CD4-positive, alpha-beta T cell treated with Interleukin-17A for 4 hours (primary cell): ENCODE measurements at regions not wholly inside any gene's neighbourhood (a gene's known extent, or its start where the extent isn't known, plus 50 kb on each side); places are given as distances from the start of the nearest gene placed in this dataset.
"Not testable (repeated sequence)": the region's sequence is repeated elsewhere in the genome, so short reads cannot be mapped to it uniquely, and the experiment has no call there.

Source experiments
- DNase-seq: peaks from one replicate; pipeline ENCODE4 v3.0.0-alpha.2; 2020; ENCODE audit warnings: mixed read lengths

- no peak for DNase-seq
Observed at GRCh38 chr9:81103597-81104471, 585.5 kb downstream of the TLE1 start.

GRCh38 chr9:81097131-81097847, 592.1 kb downstream of the TLE1 start:
- no peak for DNase-seq

DNA sequence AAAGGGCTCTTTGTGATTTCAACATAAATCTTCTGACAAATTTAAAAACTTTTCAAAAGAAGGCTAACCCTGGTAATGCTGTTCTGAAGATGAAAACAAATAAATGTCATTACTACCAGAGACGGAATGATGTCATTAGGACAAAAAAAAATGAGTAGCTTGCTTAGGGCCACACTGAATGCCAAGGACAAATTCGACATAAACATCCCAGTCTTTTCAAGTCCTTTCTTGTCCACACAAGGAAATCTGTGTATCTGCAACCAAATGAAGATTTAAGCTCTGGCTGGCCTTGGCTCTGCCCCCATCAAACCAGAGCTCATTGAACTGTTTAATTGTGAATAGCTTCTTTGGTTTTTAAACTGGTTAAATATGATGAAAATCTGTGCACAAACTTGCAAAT, 592.7 kb downstream of the TLE1 start:
- DNase-seq: no peak

DNA sequence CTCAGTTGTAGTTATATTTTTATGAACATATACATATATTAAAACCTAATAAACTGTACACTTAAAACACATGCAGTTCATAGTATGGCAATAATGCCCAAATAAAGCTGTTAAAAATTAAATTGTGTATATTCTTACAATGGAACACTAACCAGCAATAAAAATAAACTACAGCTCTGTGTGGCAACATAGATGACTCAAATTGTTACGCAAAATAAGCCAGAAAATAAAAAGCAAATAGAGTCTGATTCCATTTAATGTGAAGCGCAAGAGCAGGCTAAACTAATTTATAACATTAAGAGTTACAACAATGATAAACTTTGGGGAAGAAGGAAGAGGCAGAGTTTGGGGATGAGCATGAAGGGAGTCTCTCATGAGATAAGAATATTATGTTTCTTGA, 597.3 kb downstream of the TLE1 start:
- no peak for DNase-seq

DNA sequence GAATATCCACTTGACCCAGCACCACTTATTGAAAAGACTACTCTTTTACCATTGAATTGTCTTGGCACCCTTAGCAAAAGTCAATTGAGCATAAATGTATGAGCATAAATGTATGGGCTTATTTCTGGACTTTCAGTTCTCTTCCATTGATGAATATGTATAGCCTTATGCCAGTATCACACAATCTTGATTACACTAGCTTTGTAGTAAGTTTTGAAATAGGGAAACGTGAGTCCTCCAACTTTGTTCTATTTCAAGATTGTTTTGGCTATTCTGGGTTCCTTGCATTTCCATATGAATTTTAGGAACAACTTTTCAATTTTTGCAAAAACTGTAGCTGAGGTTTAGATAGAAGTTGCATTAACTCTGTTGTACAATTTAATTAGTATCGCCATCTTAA, 601.0 kb downstream of the TLE1 start:
- no peak for DNase-seq

- no peak for DNase-seq
Observed at GRCh38 chr9:81086416-81086815, 602.9 kb downstream of the TLE1 start.

DNA sequence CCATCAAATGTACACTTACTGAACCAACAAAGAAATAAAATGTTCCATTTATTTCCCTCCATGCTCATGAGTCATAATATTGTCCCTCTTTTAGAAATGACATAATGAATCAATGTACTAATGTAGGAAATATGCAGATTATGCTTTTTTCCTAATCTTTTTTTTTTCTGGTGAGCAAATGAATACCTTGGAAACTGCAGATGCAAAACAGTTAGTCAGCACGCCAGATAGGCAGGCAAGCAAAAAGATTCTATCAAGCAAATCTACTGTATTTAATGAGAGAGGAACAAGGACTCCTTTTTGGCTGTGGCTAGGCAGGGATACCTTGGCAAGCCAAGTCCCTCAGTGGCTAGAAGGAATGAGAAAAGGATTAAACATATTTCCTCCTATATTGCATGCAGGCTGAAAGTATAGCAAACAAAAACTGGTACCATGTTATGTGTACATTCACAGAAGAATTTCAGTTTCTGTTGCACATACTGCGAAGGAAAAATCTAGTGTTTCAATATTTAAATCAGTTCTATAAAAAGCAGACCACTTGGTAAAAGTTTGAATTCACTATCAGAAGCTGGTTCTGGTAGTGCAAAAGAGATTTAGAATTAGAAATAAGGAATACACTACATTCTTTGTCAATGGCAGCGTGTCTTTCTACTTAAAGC, 605.4 kb downstream of the TLE1 start:
- DNase-seq: no peak

DNA sequence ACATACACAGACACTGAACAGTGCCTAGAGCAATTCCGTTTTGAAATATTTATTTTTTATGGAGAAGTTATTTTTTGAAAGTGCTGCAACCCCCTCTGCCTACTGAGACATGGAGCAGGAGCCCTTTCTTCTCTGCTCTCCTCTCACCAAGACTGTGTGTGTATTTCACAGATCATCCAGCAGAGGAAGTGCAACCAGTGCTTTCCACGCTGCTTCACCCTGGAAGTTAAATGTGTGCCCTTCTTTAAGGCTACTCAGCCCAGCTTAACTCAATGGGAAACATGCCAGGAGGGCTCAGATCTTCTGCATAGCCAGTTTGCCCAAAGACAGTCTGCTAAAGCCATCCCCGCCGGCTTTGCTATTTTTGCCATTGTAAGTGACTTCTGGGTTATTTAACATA, 606.3 kb downstream of the TLE1 start:
- no peak for DNase-seq

DNA sequence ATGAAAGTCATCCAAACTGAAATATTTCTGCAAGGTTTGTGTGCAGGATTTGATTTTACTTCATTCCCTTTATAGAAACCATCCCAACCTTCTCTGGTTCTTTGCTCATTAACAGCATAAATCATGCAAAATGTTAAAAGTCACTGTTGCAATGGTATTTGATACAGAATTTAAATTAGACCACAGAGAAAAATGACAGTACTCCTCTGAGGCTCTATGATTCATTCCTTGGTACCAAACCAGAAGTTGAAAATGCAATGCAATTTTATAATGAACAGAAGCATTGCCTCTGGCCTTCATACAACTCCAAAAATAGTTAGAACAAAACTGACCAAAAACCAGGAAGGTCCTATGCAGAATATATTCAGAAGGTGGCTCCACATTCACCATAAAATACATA, 607.1 kb downstream of the TLE1 start:
- no peak for DNase-seq

DNA sequence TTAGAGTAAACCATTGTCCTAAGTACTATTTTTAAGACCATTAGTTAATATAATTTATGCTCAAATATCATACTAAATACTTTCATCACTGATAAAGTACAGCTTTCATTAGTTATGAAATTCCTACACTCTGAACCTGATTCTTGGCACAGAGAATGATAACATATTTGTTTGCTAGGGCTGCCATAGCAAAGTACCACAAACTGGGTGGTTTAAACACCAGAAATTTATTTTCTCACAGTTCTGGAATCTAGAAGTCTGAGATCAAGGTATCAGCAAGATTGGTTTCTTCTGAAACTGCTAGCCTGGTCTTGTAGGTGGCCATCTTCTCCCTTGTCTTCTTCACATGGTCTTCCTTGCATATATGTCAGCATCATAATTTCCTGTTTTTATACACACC, 608.4 kb downstream of the TLE1 start:
- no peak for DNase-seq

GRCh38 chr9:81080185-81080584, 609.2 kb downstream of the TLE1 start:
- no peak for DNase-seq

DNA sequence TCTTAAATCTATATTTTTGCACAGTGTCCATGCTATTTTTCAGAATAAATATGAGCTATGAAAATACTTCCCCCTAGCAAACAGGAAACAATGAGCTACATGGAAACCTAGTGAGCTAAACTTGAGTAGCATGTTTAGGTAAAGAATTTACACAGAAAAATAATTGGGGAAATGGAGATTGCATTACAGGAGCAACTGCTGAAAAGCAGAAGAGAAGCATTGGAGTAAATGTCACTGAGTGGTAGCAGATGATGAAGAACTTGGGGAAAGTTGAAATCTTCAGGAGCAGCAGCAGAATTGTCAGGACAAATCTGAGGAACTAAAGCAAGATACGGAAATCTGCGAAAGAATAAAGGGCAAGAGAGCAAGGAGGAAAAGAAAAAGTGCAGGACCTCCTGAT, 610.3 kb downstream of the TLE1 start:
- DNase-seq: no peak

DNA sequence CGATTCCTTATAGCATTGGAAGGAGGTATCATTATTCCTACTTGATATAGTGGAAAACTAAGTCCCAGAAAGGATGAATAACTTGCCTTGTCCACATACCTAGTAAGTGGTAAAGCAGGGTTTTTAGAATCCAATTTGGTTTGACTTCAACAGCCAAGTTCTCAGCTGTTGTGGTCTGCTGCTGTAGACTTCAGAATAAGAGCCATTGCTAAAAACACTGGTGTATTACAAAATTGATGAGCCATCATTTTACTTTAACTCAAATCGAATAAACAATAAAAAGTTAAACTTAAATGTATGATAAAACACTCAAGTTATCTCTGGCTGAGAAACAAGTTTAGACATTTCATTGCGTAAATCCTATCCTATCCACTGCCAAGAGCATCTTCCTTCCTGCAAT, 610.8 kb downstream of the TLE1 start:
- no peak for DNase-seq

DNA sequence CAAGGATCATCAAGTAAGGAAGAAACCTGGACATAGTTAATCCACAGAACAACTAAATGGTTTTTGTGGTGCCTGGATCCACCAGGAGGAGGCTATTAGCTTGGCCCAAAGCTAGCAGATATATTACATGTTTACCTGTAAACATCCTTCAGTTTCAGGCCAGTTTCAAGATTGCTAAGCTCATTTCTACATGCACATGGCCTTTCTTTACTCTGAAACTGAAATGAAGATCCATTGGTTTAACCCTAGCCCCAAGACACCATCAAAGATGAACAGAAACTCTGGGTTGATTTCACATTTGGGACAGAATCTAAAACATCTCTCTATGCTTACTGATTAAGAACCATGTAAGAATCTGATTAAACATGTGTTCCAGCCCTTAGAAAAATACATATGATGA, 611.8 kb downstream of the TLE1 start:
- no peak for DNase-seq

DNA sequence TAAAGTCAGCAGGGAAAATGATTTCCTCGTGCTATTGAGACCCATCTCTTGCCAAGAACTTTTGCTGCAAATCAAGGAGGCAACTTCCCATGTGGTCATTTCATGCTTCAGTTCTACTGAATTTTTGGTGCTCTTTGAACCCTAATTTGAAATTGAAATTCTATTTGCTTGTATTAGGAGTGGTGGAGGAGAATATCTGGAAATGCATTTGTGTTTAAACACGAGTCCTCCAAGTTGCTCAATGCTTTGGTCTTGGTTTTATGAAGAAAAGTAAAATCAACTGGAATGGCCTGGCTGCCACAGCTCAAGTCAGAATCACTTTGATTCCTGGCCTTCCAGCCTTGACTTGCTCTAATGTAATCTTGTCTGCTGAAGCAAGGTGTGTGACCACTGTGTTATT, 613.2 kb downstream of the TLE1 start:
- no peak for DNase-seq

- DNase-seq: no peak
Observed at GRCh38 chr9:81074221-81074620, 615.1 kb downstream of the TLE1 start.

GRCh38 chr9:81073821-81074220, 615.5 kb downstream of the TLE1 start:
- no peak for DNase-seq

GRCh38 chr9:81072758-81073157, 616.6 kb downstream of the TLE1 start:
- no peak for DNase-seq

DNA sequence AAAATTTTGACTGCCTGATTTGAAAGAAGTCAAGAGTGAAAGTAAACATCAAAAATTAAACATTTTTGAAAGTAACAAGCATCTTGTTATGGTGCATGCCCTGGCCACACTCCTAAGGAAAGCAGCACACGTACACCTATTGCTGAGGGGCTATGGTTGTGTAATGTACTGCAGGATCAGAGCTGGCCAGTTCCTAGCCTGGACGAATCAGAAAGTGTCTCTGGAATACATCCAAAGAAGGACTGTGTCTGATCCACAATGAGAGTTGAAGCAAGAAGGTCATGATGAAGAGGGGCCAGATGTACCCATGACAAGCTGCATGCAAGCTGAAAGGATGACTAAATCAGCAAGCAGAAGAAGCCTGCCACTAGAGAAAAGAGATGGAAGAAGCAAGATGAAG, 618.2 kb downstream of the TLE1 start:
- no peak for DNase-seq

- DNase-seq: no peak
Observed at GRCh38 chr9:81070689-81071088, 618.7 kb downstream of the TLE1 start.

GRCh38 chr9:81069923-81070322, 619.4 kb downstream of the TLE1 start:
- no peak for DNase-seq

DNA sequence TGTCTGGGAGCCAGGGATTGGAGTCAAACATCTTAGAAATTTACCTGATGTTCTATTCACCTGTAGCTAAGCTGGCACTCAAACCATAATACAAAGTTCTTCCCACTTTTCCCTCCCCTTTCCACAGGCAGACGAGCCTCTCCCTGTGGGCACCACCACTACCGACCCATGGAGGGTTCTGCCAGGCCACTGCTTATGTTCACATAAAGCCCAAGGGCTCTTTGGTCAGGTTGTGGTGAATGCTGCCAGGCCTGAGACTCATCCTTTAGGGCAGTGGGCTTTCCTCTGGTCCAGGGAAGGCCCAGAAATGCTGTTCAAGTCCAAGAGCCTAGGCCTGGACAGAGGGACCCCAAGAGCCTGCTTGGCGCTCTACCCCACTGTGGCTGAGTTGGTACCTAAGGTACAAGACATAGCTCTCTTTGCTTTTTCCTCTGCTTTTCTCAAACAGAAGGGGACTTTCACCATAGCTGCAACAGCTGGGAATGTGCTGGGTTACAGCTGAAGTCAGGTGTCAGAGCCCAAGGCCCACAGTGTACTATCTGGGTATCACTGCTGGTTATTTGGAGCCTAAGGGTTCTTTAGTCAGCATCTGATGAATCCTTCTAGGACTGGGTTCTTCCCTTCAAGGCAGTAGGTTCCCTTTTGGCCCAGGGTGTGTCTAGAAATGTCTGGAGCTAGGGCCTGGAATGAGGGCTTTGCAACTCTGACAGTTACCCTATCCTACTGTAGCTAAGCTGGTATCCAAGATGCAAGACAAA, 620.1 kb downstream of the TLE1 start:
- DNase-seq: no peak

- not testable (repeated sequence) for DNase-seq
Observed at GRCh38 chr9:81062995-81063394, 626.4 kb downstream of the TLE1 start.
